Body of pancreas (tissue), 4 donors: ENCODE measurements at regions not wholly inside any gene's neighbourhood (a gene's known extent, or its start where the extent isn't known, plus 50 kb on each side); places are given as distances from the start of the nearest gene placed in this dataset.

Experiments
- CTCF ChIP-seq, 7 experiments: fragments of 450-650 bp in 4 of 7; fragments of 200-600 bp in 3 of 7; sonication (generic) in 3 of 7; IDR thresholded peaks; one replicate each; pipeline ENCODE4 v1.5.1; 2016 to 2019; ENCODE audit warnings: antibody characterized with exemption in 7 of 7
- POLR2A ChIP-seq, 3 donors: fragments of 450-650 bp; IDR thresholded peaks; one replicate each; pipeline ENCODE4 v1.6.1; 2016; ENCODE audit warnings: antibody characterized with exemption in 3 of 3, mild to moderate bottlenecking in 2 of 3

- TF ChIP-seq CTCF (IDR thresholded peaks at IDR 0.05) (no peak), POLR2A (IDR thresholded peaks at IDR 0.05) (no peak)
These were observed 1365.9 kb downstream of the GRIK2 start for GRCh38 chr6:102759415-102759814.
